ENCODE measurements at regions not wholly inside any gene's neighbourhood (a gene's known extent, or its start where the extent isn't known, plus 50 kb on each side); places are given as distances from the start of the nearest gene placed in this dataset.

- no peak for TF ChIP-seq CTCF (IDR thresholded peaks at IDR 0.05; ENCODE audit: insufficient read depth, low read depth, low read length)
- TF ChIP-seq EZH2 (IDR thresholded peaks at IDR 0.05; ENCODE audit: insufficient read depth, low read length): no peak
Measured at GRCh38 chr1:118692143-118692542, 296.0 kb downstream of the TBX15 start.

All from astrocyte (in vitro differentiated cells and primary cell).